HL-60 (cell line): ENCODE measurements at regions not wholly inside any gene's neighbourhood (a gene's known extent, or its start where the extent isn't known, plus 50 kb on each side); places are given as distances from the start of the nearest gene placed in this dataset.

Experiments
- DNase-seq, 2 experiments: peaks; one replicate each; pipeline ENCODE4 v3.0.0-alpha.2; 2010 to 2020; ENCODE audit warnings: low read depth in 1 of 2, low spot score in 1 of 2
- H3K27ac ChIP-seq: fragments of 250-450 bp; sonication (Bioruptor Pico); replicated peaks from 2 replicates; pipeline ENCODE4 v1.5.1; 2020; ENCODE audit warnings: mild to moderate bottlenecking, moderate library complexity
- H3K27me3 ChIP-seq: fragments of 250-450 bp; sonication (Bioruptor Pico); 2 replicates; pipeline ENCODE4 v1.5.1; 2021; ENCODE audit warnings: mild to moderate bottlenecking, moderate library complexity; ENCODE audit not compliant: insufficient read depth, poor library complexity, severe bottlenecking
- H3K4me3 ChIP-seq: replicated peaks from 2 replicates; pipeline ENCODE4 v1.5.1; 2011; ENCODE audit warnings: mild to moderate bottlenecking, control low read depth, low read length; ENCODE audit not compliant: insufficient read depth
- GABPA ChIP-seq: IDR thresholded peaks from 2 replicates; pipeline ENCODE4 v1.6.1; 2012; ENCODE audit warnings: low read depth
- POLR2AphosphoS5 ChIP-seq: IDR thresholded peaks from 2 replicates; pipeline ENCODE4 v1.6.1; 2012; ENCODE audit warnings: low read depth
- SPI1 ChIP-seq: IDR thresholded peaks from 2 replicates; pipeline ENCODE4 v1.6.1; 2012; ENCODE audit warnings: low read depth, mild to moderate bottlenecking, borderline replicate concordance
- TF ChIP-seq, protein P1 (sequence below): IDR thresholded peaks from 2 replicates; pipeline ENCODE4 v1.6.1; 2012; ENCODE audit warnings: low read depth; ENCODE audit not compliant: insufficient replicate concordance
- TF ChIP-seq, protein P2 (sequence below): IDR thresholded peaks from one replicate; pipeline ENCODE4 v1.5.1; 2011; ENCODE audit warnings: low read length, control low read depth, inconsistent platforms; ENCODE audit not compliant: insufficient read depth

DNA sequence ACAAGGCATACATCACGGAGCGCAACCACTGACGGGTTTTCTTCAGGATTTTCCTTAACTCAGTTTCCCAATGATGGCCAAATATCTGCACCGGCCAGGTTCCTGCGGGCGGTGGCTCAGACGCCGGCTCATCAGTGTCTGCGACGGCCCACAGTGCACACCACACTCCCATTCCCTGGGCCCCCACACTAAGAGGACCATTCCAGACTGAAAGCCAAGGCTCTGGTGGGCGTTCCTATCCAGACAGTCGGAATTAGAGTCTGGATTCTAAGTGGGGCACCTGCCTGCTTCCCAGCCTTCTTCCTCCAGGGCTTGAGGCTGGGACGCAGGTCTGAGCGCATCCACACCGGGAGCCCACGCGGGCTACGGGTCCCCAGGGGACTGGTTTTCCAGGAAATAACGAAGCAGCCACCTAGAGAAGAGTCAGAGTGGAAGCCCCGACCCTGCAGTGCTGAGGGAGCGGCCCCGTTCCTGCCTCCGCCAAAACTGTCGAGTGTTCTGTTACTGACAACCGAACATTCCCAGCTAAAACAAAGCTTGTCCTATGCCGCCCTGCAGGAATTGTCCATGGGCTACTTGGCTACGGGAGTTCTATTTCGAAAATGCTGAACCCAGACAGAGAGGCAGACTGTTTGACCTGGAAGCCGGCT is 75.3 kb downstream of the TMEM18 start:
- Histone ChIP-seq H3K4me3 (no peak overlapping the region), H3K27ac (no peak overlapping the region), H3K27me3 (no peaks in the 10 kb centered on the region)
- no peak for DNase-seq
- TF ChIP-seq GABPA: no peak

DNA sequence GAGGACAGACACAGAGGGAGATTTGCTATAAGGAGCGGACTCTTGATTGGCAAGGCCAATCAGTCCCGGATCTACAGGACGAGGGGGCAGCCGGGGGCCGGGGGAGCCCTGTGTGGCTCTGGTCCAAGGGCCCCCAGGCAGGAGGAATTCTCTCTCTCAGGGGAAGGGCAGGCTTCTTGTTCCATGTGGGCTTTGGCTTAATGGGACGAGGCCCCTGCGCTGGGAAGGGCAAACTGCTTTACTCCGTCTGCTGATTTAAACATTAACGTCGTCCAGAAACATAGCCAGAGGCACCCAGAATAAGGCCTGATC is 75.9 kb downstream of the TMEM18 start:
- TF ChIP-seq, protein P1, sequence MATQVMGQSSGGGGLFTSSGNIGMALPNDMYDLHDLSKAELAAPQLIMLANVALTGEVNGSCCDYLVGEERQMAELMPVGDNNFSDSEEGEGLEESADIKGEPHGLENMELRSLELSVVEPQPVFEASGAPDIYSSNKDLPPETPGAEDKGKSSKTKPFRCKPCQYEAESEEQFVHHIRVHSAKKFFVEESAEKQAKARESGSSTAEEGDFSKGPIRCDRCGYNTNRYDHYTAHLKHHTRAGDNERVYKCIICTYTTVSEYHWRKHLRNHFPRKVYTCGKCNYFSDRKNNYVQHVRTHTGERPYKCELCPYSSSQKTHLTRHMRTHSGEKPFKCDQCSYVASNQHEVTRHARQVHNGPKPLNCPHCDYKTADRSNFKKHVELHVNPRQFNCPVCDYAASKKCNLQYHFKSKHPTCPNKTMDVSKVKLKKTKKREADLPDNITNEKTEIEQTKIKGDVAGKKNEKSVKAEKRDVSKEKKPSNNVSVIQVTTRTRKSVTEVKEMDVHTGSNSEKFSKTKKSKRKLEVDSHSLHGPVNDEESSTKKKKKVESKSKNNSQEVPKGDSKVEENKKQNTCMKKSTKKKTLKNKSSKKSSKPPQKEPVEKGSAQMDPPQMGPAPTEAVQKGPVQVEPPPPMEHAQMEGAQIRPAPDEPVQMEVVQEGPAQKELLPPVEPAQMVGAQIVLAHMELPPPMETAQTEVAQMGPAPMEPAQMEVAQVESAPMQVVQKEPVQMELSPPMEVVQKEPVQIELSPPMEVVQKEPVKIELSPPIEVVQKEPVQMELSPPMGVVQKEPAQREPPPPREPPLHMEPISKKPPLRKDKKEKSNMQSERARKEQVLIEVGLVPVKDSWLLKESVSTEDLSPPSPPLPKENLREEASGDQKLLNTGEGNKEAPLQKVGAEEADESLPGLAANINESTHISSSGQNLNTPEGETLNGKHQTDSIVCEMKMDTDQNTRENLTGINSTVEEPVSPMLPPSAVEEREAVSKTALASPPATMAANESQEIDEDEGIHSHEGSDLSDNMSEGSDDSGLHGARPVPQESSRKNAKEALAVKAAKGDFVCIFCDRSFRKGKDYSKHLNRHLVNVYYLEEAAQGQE: no peak
- TF ChIP-seq, protein P2, sequence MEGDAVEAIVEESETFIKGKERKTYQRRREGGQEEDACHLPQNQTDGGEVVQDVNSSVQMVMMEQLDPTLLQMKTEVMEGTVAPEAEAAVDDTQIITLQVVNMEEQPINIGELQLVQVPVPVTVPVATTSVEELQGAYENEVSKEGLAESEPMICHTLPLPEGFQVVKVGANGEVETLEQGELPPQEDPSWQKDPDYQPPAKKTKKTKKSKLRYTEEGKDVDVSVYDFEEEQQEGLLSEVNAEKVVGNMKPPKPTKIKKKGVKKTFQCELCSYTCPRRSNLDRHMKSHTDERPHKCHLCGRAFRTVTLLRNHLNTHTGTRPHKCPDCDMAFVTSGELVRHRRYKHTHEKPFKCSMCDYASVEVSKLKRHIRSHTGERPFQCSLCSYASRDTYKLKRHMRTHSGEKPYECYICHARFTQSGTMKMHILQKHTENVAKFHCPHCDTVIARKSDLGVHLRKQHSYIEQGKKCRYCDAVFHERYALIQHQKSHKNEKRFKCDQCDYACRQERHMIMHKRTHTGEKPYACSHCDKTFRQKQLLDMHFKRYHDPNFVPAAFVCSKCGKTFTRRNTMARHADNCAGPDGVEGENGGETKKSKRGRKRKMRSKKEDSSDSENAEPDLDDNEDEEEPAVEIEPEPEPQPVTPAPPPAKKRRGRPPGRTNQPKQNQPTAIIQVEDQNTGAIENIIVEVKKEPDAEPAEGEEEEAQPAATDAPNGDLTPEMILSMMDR: no peak
- no peak for TF ChIP-seq GABPA
- TF ChIP-seq SPI1: no peak
- no peak for TF ChIP-seq POLR2AphosphoS5
- DNase-seq: no peak
- no peak overlapping the region for H3K4me3 ChIP-seq
- H3K27me3 ChIP-seq: no peaks in the 10 kb centered on the region
- H3K27ac ChIP-seq: no peak overlapping the region

DNA sequence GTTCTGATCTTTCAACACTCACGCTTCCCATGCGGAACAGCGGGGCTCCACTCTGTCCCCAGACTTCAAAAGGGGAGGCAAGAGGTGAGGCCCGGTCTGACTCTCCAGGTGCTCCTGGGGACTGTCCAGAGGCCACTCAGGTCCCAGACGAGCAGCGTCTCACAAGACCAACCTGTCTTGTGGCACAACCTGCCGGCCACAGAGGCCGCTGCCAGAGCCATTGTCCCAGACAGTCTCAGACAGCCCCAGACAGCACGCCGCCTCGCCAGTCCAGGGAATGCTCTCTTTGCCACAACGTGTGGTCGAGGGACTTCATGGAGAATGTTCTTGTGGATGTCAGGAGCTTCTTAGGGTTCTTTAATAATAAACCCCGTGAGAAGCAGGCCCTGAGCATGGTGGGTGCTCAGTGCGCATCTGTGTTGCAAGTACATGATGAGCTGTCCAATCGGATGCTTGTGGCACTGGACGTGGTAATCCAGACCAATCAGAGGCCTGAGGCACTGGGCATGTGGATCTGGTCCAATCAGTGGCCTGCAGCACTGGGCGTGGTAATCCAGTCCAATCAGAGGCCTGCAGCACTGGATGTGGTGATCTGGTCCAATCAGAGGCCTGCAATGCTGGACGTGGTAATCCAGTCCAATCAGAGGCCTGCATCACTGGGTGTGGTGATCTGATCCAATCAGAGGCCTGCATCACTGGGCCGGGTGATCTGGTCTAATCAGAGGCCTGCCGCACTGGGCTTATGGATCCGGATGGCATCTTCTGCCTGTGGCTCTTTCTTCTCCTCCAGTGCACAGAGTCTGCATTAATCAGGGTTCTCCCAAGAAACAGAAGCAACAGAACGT is 76.4 kb downstream of the TMEM18 start:
- H3K27ac ChIP-seq: no peak overlapping the region
- no peak overlapping the region for H3K4me3 ChIP-seq
- DNase-seq: no peak
- H3K27me3 ChIP-seq: no peaks in the 10 kb centered on the region
- TF ChIP-seq, protein P2: no peak
- TF ChIP-seq POLR2AphosphoS5 (no peak), SPI1 (no peak), GABPA (no peak)
- TF ChIP-seq, protein P1: no peak

DNA sequence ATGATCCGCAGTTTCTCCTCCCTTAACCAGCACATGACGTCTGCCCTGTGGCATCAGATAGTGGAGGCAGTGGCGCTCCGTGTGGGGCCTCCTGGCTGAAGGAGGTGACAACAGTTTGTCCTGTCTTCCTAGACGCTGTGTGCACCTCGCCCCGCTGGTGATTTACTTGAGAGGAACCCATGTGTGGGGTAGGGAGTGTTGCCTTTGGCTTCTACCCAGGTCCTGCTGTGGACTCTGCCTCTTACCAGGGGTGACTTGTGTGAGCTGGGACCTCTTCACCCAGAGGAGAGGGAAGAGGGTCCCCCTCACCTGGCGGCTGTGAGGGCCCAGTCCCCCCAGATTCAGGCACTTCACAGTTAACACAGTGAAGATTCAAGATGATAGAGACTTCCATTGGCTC is 77.6 kb downstream of the TMEM18 start:
- DNase-seq: no peak
- TF ChIP-seq POLR2AphosphoS5: no peak
- Histone ChIP-seq H3K4me3 (no peak overlapping the region), H3K27ac (no peak overlapping the region), H3K27me3 (no peaks in the 10 kb centered on the region)
